Upper lobe of right lung (tissue), 1 donor: ENCODE measurements at regions not wholly inside any gene's neighbourhood (a gene's known extent, or its start where the extent isn't known, plus 50 kb on each side); places are given as distances from the start of the nearest gene placed in this dataset.

Experiments
- ATAC-seq: fragments of 200-7000 bp; cut with Tn5 transposase; one replicate; pipeline ENCODE4 v1.9.1; 2020; ENCODE audit warnings: mild to moderate bottlenecking, moderate library complexity
- DNase-seq: peaks from one replicate; pipeline ENCODE4 v3.0.0-alpha.2; 2020
- H3K27ac ChIP-seq: fragments of 200-600 bp; one replicate; pipeline ENCODE4 v1.8.0; 2022
- H3K27me3 ChIP-seq: fragments of 200-600 bp; one replicate; pipeline ENCODE4 v1.8.0; 2022; ENCODE audit warnings: mild to moderate bottlenecking
- H3K36me3 ChIP-seq: fragments of 200-600 bp; one replicate; pipeline ENCODE4 v1.8.0; 2022
- H3K4me1 ChIP-seq: fragments of 200-600 bp; one replicate; pipeline ENCODE4 v1.8.0; 2022
- H3K4me3 ChIP-seq: fragments of 200-600 bp; one replicate; pipeline ENCODE4 v1.8.0; 2022; ENCODE audit warnings: mild to moderate bottlenecking
- H3K9me3 ChIP-seq: fragments of 200-600 bp; one replicate; pipeline ENCODE4 v1.8.0; 2022
- CTCF ChIP-seq: fragments of 200-600 bp; IDR thresholded peaks from one replicate; pipeline ENCODE4 v1.8.0; 2022; ENCODE audit warnings: antibody characterized with exemption
- intact Hi-C: fragments of 100-400 bp; cut with DNase I; formaldehyde crosslinking; loops from one replicate; pipeline ENCODE4 v1.11.0; 2022
- donor health status: DM: no; HTN: yes; CAD: no; lungs with severe emphysema.

DNA sequence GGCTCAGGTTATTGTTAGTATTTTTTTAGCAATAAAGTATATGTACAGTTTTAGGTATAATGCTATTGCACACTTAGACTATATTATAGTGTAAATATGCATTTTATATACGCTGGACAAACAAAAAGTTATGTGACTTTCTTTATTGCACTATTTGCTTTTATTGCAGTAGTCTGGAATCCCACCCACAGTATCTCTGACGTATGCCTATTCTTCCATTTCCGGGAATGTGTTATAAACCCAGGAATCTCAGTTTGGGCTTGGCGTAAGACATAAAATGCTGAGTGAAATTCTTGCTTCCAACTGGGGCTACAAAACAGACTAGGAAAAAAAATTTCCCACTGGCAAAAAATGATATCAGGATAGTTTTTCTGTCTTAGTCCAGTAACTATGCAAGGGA, 119.1 kb downstream of the HTR1A start:
- no peak for TF ChIP-seq CTCF
- ATAC-seq, result no peak
- H3K27me3 ChIP-seq, result no peaks in the 10 kb centered on the region
- no peak for DNase-seq
- no peak overlapping the region for H3K4me3 ChIP-seq
- no peak overlapping the region for H3K27ac ChIP-seq
- H3K4me1 ChIP-seq, result no peaks in the 10 kb centered on the region
- no peaks in the 10 kb centered on the region for H3K9me3 ChIP-seq
- intact Hi-C loops, result no loop called here
- no peaks in the 10 kb centered on the region for H3K36me3 ChIP-seq

- H3K4me1 ChIP-seq, result no peaks in the 10 kb centered on the region
- intact Hi-C loops, result no loop called here
- no peaks in the 10 kb centered on the region for H3K27me3 ChIP-seq
- no peak for TF ChIP-seq CTCF
- no peaks in the 10 kb centered on the region for H3K9me3 ChIP-seq
- H3K4me3 ChIP-seq, result no peak overlapping the region
- no peaks in the 10 kb centered on the region for H3K36me3 ChIP-seq
- ATAC-seq (no peak), DNase-seq (no peak)
- H3K27ac ChIP-seq, result no peak overlapping the region
Measured at GRCh38 chr5:63837437-63837836, 124.8 kb downstream of the HTR1A start.

DNA sequence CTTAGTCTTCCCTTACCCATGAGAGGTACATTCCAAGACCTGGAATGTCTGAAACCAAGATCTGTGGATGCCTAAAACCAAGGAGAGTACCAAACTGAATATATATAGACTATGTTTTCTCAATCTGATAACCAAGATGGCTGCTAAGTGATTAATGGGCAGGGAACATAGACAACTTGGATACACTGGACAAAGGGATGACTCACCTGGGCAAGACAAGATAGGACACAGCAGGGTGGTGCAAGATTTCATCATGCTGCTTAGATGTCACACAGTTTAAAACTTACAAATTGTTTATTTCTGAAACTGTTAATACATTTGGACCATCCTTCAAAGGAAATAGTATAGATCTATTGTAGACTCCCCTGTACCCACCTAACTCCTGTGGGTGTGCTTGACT, 130.9 kb downstream of the HTR1A start:
- Histone ChIP-seq H3K4me3 (no peak overlapping the region), H3K27me3 (no peaks in the 10 kb centered on the region), H3K4me1 (no peaks in the 10 kb centered on the region), H3K9me3 (no peaks in the 10 kb centered on the region), H3K27ac (no peak overlapping the region), H3K36me3 (no peaks in the 10 kb centered on the region)
- no peak for TF ChIP-seq CTCF
- ATAC-seq (no peak), DNase-seq (no peak)
- intact Hi-C loops, result no loop called here

DNA sequence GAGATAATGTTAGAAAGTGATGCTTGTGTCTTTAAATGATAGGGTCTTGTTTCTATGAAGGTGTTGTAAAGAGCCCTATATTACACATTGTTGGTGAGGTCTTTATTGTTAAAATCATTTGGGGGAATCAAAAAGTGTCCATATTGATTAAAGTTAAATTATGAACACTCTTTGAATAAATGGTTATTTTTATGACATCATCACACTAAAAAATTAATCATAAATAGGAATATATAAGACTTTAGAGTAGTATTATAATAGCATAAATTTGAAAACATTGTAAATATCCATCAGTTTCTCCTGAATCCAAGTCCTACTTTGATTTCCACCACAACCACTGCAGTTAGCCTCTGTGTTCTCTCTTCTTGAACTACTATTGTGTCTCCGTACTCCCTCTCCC, 136.3 kb downstream of the HTR1A start:
- ATAC-seq (no peak), DNase-seq (no peak)
- Histone ChIP-seq H3K4me1 (no peaks in the 10 kb centered on the region), H3K4me3 (no peak overlapping the region), H3K27ac (no peak overlapping the region), H3K27me3 (no peaks in the 10 kb centered on the region), H3K9me3 (no peaks in the 10 kb centered on the region), H3K36me3 (no peaks in the 10 kb centered on the region)
- intact Hi-C loops, result no loop called here
- no peak for TF ChIP-seq CTCF

- DNase-seq (no peak), ATAC-seq (no peak)
- H3K4me1 ChIP-seq, result no peaks in the 10 kb centered on the region
- H3K4me3 ChIP-seq, result no peak overlapping the region
- intact Hi-C loops, result no loop called here
- no peaks in the 10 kb centered on the region for H3K9me3 ChIP-seq
- H3K27ac ChIP-seq, result no peak overlapping the region
- no peak for TF ChIP-seq CTCF
- H3K27me3 ChIP-seq, result no peaks in the 10 kb centered on the region
- no peaks in the 10 kb centered on the region for H3K36me3 ChIP-seq
Measured at GRCh38 chr5:63823583-63823982, 138.7 kb downstream of the HTR1A start.

DNA sequence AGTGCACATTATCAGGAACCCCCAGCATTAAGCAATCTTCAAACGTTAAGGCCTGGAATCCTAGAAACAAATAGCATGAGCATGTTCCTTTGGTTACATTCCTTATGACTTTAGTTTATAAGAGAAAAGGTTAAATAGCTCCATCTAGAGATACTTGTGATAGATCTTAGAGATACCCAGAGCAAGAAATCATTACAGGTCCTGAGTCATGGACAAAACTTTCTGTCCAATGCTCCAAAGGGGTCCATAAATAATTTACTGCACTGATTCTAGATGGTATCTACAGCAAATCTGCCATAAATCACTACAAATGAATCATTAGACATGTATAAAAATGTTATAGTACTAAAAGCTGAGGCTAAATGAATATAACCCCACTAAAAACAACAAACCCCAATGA, 139.6 kb downstream of the HTR1A start:
- Histone ChIP-seq H3K36me3 (no peaks in the 10 kb centered on the region), H3K27me3 (no peaks in the 10 kb centered on the region), H3K27ac (no peak overlapping the region), H3K9me3 (no peaks in the 10 kb centered on the region), H3K4me1 (no peaks in the 10 kb centered on the region), H3K4me3 (no peak overlapping the region)
- no peak for TF ChIP-seq CTCF
- intact Hi-C loops, result no loop called here
- ATAC-seq (no peak), DNase-seq (no peak)
